ENCODE measurements at regions not wholly inside any gene's neighbourhood (a gene's known extent, or its start where the extent isn't known, plus 50 kb on each side); places are given as distances from the start of the nearest gene placed in this dataset.
A peak's percentile ranks its signal among the peaks of the same experiment; 100 is the strongest.

DNA sequence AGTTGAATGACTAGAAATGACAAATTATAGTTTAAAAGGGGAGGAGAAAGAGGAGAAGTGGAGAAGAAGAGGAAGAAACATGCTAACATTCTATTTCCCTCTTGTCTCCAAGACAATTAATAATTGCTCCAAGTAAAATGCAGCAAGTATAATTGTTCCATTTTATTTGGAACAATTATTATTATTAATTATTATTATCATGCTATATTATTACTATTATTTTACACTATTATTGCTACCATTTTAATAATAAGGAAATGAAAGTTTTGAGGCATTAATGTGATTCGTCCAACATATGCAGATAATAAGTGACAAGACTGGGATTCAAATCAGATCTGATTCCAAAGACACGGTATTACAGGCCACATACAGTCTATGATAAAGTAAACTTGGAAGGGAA lies 293.6 kb upstream of the ZC3H12C start:
- DNase-seq (ENCODE audit: low spot score), result no peak

DNA sequence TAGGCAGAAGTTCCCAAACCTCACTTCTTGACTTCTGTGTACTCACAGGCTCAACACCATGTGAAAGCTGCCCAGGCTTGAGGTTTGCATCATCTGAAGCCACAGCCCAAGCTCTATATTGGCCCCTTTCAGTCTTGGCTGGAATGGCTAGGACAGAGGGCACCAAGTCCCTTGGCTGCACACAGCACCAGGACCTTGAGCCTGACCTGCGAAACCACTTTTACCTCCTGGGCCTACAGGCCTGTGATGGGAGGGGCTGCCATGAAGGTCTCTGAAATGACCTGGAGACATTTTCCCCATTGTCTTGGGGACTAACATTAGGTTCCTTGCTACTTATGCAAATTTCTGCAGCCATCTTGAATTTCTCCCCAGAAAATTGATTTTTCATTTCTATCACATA lies 288.3 kb upstream of the ZC3H12C start:
- DNase-seq (ENCODE audit: low spot score), result no peak

DNA sequence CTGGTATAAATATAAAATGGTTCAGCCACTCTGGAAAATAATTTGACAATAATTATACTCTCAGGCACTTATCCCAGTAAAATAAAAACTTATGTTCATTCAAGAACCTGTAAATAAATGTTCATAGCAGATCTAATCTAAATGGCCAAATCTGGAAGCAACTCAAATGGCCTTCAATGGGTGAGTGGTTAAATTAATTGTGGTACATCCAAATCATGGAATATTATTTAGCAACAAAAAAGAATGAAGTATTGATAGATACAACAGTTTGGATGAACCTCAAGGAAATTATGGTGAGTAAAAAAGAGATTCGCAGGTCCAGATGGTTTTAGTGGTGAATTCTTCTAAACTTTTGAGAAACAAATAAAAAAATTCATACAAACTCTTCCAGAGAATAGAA lies 287.0 kb upstream of the ZC3H12C start:
- no peak for DNase-seq (ENCODE audit: low spot score)

DNA sequence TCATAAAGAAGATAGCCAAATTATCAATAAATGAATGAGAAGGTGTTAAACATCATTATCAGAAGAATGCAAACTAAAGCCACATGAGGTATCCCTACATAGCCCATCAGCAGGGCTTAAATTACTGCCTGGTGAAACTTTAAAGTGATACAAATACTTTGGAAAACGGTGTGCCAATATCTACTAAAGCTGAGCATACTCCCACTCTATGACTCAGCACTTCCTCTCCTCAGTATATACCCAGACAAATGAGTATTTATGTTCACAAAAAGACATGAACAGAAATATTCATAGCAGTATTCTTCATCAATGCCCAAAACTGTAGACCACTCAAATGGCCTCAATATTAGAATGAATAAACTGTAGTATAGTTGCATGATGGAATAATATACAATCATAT lies 284.6 kb upstream of the ZC3H12C start:
- peak; percentile 13 for DNase-seq (ENCODE audit: low spot score)

DNA sequence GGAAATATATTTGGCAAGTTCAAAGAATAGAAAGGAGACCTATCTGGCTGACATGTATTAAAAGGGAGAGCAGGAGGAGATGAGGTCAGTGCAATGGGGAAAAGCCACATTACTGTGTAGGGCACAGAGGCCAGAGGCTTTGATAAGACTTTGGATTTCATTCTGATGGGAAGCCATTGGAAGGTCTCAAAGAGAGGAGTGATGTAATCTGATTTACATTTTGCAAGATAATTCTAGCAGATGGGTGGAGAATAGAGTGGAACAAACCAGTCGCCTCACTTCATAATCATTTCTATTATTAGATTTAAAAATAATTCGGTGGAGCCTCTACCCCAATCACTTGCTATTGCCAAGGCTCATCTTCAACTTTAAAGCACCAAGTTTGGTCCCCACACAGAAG lies 278.4 kb upstream of the ZC3H12C start:
- DNase-seq (ENCODE audit: low spot score), result no peak

DNA sequence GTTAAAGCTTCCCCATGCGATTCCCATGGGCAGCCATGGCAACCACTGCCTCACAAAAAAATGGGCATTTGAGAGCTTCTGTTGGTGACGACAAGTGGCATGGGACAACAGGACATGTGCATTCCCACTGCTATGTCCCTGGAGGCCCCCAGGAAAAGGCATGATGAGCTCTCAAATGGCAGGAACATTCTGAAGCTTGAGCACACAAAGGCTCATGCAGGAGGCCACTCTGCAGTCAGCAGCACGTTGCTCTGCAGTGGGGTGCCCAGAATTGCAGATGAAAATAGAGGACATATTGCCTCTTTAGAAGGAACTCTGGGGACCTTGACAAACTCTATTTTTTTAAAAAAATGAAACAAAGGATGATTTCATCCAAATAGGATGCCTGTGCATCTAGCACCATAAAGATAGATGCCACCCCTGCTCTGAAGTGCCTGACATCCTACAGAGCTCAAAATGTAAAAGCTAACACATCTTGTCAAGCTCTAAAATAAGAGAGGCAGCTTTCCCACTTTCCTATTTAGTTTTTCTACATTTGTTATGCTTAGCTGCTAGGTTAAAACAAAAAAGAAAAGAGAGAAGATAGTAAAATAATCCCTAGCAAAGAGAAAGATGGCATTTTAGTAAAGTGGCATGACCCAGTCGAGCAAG lies 277.6 kb upstream of the ZC3H12C start:
- no peak for DNase-seq (ENCODE audit: low spot score)

DNA sequence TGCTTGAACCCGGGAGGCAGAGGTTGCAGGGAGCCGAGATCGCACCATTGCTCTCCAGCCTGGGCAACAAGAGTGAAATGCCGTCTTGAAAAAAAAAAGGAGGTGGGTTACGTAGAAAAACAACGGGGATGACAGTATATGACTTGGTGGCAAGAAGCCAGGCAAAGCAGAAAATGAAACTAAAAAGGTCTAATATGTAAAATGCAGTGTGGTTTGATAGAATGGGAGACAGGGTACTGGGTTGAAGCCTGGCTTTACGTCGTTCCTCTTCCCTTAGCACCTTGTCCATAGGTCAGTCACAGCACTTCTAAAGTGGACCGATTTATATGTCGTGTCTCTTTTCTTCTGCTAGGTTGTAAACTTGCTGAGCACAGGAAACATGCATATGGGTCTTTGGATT lies 274.9 kb upstream of the ZC3H12C start:
- no peak for DNase-seq (ENCODE audit: low spot score)

DNA sequence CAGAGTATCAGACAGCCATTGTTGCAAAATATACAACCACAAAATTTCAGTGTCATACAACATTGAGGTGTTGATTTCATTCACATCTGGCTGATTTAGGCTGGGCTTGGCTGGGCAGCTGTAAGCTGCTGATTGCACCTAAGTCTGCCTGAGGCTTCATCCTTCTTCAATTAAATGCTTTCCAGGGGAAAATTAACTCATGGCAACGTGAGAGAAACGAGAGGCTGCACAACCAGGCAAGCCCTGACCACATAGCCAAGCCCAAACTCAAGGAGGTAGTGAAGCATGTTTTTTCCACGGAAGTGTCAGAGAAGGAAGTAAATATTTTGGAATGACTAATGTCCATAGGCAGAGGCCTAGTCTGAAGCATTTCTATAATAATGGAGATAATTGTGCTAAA lies 273.8 kb upstream of the ZC3H12C start:
- no peak for DNase-seq (ENCODE audit: low spot score)

DNA sequence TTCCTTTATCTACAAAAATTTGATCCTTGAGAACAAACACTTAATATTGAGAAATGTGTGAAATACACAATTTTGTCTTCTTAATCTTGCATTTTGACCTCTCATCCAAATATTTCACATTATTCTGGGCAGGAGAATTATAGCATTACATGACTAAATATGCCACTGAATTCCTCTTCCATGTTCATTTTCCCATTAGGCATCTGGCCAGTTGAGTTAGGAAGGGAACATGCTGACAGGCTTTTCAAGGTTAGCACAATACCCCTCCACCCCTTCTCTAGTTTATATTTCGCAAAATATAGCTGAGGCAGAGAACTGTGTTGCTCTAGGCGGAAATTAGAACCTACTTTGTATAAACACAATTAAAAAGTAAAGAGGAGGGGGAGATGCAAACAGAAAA lies 271.7 kb upstream of the ZC3H12C start:
- peak; percentile 23 for DNase-seq (ENCODE audit: low spot score)

DNA sequence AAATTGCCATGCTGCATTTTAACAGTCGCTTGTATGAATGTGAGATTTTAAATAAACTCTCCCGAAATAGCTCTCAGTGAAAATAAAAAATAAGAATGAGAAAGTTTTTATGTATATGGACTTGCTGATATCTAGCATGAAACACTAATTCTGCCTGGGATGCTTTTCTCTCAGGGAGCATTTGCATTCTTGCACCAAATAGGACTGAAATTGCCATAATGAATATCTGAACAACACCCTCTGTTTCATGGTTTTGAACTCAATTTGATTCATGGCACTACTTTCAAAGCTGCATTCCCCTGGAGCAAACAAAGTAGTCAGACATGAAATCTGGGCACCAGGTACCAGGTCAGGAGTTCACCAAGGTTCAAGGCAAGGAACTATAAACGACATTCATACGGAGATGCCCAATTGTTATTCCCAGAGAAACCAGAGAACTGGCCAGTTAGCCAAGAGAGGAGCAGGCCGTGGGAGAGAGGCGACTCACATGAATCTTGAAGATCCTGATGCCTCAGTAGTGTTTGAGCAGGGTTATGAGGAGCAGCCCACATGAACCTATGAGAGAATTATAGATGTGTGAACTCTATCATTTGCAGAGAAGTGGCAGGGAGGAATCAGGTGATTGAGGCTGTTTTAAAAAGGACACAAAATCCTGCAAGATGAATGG lies 270.6 kb upstream of the ZC3H12C start:
- no peak for DNase-seq (ENCODE audit: low spot score)

DNA sequence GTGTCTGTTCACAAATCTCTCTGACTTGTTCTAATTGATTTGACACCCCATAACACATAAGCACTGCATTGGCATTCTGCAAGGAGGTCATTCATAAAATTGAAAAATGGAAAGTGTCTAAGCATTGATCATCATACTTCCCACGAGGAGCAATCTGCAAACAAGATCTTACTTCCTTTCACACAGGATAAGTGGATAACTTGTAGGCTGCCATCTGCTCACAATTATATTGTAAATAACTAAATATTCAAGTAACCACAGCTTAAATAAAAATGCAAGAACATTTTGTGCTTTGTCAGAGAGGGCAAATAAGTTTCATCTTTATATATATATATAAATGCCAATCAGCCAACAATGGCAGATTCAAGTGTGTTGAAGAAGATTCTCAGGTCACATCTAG lies 264.8 kb upstream of the ZC3H12C start:
- no peak for DNase-seq (ENCODE audit: low spot score)

DNA sequence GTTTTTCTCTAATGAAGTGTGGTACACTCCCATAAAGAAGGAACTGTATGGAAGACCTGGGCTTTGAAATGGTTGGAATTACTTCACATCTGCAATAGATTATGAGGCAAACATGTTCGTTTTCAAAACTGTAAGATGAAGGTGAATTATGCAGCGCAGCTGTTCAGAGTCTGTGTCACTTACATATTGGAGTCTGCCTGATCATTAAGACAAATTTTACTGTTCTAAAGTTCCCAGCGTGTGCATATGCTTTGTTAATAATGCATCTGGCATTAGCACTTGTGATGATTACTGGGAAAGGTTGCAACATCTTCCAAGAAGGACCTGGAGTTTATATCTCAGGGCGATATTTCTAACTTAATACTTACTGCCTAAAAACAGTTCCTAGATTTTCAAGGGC lies 255.2 kb upstream of the ZC3H12C start:
- DNase-seq (ENCODE audit: low spot score), result no peak

DNA sequence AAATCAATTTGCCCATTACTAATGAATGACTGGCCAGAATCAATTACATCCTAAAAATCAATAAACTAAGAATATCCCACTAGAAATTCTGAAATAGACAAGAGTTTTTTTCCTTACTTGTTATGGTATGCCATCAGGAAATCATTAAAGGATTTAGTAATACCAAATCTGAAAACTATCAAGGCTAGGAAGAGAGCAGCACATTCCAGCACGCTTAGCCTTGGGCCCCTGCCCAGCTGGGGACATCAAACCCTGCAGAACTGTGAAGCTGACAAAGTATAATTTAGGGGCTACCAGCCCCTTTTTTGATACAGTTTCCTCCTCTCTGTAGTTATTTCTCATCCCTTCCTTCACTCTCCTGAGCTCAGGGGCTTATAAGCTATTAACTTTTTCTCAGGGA lies 247.8 kb upstream of the ZC3H12C start:
- DNase-seq (ENCODE audit: low spot score), result peak; percentile 73

DNA sequence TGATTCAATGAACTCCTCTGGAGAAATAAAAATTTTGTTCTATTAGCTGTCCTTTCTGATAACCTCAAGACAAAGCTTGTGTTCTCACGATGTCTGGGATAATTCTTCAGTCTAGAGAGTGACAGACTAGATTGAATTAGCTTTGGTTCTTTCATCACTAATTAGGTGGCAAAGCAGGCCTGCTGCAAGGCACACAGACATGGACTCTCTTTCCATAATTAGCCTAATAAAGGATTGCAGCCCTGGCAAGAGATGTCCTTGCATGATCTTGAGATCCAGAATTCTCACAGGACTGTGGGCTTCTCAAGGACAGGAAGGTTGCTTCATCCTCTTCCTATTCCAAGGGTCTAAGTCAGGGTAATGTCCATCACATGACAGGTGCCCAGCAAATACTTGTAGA lies 245.6 kb upstream of the ZC3H12C start:
- DNase-seq (ENCODE audit: low spot score), result no peak

DNA sequence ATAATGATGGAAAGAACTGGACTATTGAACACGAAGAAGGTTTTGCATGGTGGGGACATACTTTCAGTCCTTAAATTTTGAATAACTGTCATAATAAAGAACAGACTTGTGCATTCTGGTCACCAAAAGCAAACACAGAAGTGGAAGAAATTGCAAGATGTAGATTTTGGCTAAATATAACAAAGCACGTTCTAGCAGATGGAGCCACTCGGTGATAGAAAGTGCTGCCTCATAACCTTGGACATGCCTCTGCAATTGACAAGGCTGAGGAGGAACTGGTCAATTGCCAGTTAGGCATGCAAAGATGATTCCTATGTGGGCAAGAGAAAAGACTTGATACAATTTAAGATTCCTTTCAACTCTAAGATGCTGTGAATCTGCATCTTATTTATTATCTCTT lies 244.1 kb upstream of the ZC3H12C start:
- no peak for DNase-seq (ENCODE audit: low spot score)

DNA sequence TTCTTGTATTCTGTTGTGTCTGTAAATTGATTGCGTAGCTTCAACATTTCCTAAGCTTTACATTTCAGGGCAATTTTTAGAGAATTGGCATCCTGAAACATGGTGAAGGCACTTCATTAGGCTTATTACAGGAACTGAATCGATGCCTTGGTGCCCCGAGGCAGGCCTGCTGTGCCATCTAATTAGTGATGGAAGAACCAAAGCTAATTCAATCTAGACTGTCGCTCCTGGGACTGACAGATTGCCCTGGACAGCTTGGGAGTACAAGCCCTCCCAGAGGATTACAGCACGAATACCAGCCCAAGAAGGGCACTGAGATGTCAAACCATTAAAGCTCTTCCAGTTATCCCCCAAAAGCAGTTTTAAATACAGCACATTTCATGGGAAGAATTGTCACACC lies 243.2 kb upstream of the ZC3H12C start:
- no peak for DNase-seq (ENCODE audit: low spot score)

DNA sequence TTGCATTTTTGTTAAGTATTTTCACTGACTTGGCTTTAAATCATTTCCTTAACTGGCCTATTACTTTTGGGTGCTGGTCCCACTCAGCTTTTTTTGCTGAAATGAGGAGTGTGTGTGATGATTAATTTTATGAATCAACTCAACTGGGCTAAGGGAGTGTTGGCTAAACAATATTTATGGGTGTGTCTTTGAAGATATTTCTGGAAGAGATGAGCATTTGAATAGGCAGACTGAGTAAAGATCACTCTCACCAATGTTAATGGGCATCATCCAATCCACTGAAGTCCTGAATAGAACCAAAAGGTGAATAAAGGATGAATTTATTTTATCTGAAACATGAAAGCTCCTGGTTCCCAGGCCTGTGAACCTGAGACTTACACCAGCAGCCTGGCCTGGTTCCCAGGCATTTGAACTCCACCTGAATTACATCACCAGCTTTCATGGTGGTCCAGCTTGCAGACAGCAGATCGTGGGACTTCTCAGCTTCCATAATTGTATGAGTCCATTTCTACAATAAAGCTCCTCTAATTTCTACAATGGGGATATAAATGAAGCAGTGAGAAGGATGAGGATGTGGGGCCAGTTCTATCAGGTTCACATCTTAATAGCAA lies 241.3 kb upstream of the ZC3H12C start:
- DNase-seq (ENCODE audit: low spot score), result no peak

DNA sequence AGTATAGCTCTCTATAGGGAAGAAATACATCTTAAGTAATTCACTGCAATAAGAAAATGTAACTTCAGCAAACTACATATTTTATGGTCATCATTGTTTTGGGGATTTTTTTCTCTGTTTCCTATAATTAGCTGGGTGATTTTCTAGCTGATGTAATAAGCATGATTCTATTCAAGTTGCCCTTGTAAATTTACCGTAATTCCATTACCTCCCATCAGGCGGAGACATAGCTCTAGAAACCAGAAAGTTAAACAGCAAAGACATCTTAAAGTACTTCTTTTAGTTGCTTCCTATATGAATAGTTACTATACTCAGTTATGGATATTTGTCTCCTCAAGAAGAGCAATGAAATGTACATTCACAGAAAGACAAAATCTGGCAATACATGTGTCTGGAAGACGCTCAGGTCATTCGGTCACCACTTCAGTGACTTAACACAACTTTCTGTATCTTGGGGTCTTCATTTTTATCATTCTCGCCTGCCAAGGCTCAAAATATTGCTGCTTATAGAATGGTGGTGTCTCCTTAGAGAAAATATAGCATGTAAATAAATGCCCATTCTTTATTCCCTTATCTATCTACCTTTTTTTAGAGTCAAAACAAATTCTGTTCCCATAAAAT lies 239.9 kb upstream of the ZC3H12C start:
- DNase-seq (ENCODE audit: low spot score), result no peak

DNA sequence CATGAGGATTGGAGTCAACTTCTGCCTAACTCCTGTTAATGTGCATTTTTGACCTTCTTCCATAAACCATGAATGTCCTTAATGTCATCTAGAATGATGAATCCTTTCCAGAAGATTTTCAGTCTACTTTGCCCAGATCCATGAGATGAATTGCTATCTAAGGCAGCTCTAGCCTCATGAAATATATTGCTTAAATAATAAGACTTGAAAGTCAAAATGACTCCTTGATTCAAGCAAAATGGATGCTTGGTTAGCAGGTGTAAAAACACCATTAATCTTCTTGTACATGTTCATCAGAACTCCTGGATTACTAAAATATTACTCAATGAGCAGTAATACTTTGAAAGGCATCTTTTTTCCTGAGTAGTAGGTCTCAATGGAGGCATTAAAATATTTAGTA lies 238.5 kb upstream of the ZC3H12C start:
- no peak for DNase-seq (ENCODE audit: low spot score)

DNA sequence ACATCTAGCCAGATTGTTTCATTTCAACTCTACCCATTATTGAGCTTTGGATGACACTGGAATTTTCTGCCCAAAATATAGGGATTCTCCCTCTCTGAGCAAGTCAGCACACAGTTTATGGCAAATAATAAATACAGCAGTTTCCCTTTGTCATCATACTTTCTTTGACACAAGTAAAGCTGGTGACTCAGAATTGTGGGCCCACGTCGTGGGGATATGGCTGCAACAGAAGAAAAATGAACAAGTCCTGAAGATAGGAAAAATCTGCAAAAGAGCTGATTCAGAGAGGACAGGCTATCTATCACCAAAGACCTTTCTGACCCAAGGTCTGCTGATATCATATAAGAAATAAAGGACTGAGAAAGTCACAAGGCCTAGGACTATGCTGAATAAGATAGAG lies 236.3 kb upstream of the ZC3H12C start:
- no peak for DNase-seq (ENCODE audit: low spot score)

DNA sequence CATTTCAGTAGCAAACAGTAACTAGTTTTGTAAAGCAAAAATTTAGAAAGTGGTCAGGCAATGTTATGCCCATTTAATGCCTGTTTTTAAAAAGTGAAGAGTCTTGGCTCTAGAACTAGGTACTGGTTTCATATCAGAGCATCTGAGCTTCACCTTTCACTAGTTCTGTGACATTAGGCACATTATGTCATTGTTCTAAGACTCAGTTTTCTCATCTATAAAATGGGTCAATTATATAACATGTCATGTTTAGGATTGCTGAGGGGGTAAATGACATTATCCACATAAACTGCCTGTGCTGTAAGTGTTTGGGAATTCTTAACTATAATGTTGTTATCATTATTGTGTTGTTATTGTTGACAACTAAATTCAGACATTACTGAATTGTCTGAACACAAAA lies 235.6 kb upstream of the ZC3H12C start:
- DNase-seq (ENCODE audit: low spot score), result no peak

DNA sequence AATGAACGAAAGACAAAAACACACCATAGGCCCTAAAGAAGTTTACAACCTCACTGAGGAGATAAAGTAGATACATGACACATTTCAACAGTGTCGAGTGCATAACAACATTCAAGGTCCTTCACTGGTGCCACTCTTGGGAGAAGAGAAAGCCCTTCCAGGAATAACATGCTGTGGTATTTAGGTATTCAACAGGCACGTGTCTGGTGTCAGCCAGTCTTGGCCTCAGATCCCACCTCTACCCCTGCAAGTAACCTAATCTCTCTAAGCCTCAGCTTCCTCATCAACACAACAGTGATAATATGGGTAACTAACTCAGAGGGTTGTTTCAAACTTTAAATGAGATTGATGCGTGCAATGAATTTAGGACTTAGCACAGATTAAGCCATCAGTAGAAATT lies 235.0 kb upstream of the ZC3H12C start:
- no peak for DNase-seq (ENCODE audit: low spot score)

DNA sequence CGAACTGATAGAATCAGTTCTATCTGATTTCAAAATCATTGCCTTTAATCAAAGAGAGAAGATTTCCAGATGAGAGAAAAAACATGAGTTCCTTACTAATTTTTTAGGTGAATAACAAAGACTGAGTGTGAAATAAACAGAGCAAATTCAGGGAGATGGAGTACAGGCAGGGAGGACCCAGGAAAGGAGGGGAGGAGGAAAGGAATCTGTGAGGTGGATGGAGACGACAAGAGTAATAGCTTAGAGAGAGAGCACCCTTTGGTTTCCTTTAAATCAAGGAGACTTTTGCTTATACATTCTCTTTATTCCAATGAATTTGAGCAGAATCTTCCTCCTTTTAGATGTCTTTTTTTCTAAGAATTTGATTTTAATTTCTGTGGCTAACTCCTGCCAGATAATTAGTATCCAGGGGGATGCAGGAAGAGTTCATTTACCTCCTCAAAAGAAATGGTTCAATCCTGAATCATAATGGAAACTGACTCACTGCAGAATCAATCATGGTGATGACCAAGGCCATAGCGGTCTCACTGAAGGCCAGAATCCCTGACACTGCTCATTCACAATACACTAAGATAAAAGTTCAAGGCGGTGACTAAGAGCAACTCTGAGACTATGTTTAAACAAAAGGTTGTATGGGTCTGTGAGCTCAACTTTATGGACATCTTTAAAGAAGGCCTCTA lies 234.0 kb upstream of the ZC3H12C start:
- peak; percentile 55 for DNase-seq (ENCODE audit: low spot score)

All from AG20443 (cell line).